Transverse colon (tissue), 4 donors: ENCODE measurements at regions not wholly inside any gene's neighbourhood (a gene's known extent, or its start where the extent isn't known, plus 50 kb on each side); places are given as distances from the start of the nearest gene placed in this dataset.

Experiments used
- EP300 ChIP-seq: sonication (generic); formaldehyde crosslinking; IDR thresholded peaks from one replicate; pipeline ENCODE4 v1.6.1; 2017; ENCODE audit warnings: antibody characterized with exemption, low read depth
- POLR2AphosphoS5 ChIP-seq, 3 donors: sonication (generic); formaldehyde crosslinking; IDR thresholded peaks; one replicate each; pipeline ENCODE4 v1.6.1; 2016; ENCODE audit warnings: antibody characterized with exemption in 3 of 3
- TF ChIP-seq, protein P1 (sequence below), 5 experiments: fragments of 200-600 bp in 3 of 5; fragments of 450-650 bp in 2 of 5; sonication (generic) in 3 of 5; IDR thresholded peaks; 1 replicate in 2 of 5; 2 replicates in 3 of 5; pipeline ENCODE4 v1.5.1; 2016 to 2017; ENCODE audit warnings: antibody characterized with exemption in 5 of 5, inconsistent platforms in 3 of 5, mild to moderate bottlenecking in 2 of 5, moderate library complexity in 1 of 5

- no peak for TF ChIP-seq EP300
- TF ChIP-seq, protein P1, sequence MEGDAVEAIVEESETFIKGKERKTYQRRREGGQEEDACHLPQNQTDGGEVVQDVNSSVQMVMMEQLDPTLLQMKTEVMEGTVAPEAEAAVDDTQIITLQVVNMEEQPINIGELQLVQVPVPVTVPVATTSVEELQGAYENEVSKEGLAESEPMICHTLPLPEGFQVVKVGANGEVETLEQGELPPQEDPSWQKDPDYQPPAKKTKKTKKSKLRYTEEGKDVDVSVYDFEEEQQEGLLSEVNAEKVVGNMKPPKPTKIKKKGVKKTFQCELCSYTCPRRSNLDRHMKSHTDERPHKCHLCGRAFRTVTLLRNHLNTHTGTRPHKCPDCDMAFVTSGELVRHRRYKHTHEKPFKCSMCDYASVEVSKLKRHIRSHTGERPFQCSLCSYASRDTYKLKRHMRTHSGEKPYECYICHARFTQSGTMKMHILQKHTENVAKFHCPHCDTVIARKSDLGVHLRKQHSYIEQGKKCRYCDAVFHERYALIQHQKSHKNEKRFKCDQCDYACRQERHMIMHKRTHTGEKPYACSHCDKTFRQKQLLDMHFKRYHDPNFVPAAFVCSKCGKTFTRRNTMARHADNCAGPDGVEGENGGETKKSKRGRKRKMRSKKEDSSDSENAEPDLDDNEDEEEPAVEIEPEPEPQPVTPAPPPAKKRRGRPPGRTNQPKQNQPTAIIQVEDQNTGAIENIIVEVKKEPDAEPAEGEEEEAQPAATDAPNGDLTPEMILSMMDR (IDR thresholded peaks at IDR 0.05), result no peak
- TF ChIP-seq POLR2AphosphoS5 (IDR thresholded peaks at IDR 0.05), result no peak
Measured at GRCh38 chr12:94033784-94034183, 114.6 kb upstream of the PLXNC1 start.
